H1 (cell line): ENCODE measurements at regions not wholly inside any gene's neighbourhood (a gene's known extent, or its start where the extent isn't known, plus 50 kb on each side); places are given as distances from the start of the nearest gene placed in this dataset.

Source experiments
- CEBPB ChIP-seq: IDR thresholded peaks from 2 replicates; pipeline ENCODE4 v1.6.1; 2012; ENCODE audit warnings: low read depth, low read length
- CHD2 ChIP-seq: IDR thresholded peaks from 2 replicates; pipeline ENCODE4 v1.6.1; 2012; ENCODE audit warnings: low read length, improper control_type of control experiment
- CHD7 ChIP-seq: fragments of 300-600 bp; sonication (generic); IDR thresholded peaks from 2 replicates; pipeline ENCODE4 v1.7.1; 2012; ENCODE audit warnings: low read length, moderate library complexity, mild to moderate bottlenecking, inconsistent platforms; ENCODE audit not compliant: insufficient replicate concordance
- CTBP2 ChIP-seq: IDR thresholded peaks from 2 replicates; pipeline ENCODE4 v1.7.0; 2011; ENCODE audit warnings: borderline replicate concordance, mild to moderate bottlenecking, moderate library complexity, mixed read lengths, low read length; ENCODE audit not compliant: insufficient read depth, insufficient read length
- KDM4A ChIP-seq: IDR thresholded peaks from one replicate; pipeline ENCODE4 v1.7.1; 2012; ENCODE audit warnings: low read depth, mild to moderate bottlenecking, moderate library complexity, low read length, inconsistent platforms; ENCODE audit not compliant: severe bottlenecking
- PHF8 ChIP-seq: fragments of 200-600 bp; sonication (generic); conservative IDR thresholded peaks from 2 replicates; pipeline ENCODE4 v1.7.1; 2012; ENCODE audit warnings: low read depth, mild to moderate bottlenecking, inconsistent platforms, low read length, moderate library complexity
- RAD21 ChIP-seq, 2 experiments: IDR thresholded peaks in 1 of 2; conservative IDR thresholded peaks in 1 of 2; 2 replicates each; pipeline ENCODE4 v1.6.1; 2011; ENCODE audit warnings: low read depth in 2 of 2, low read length in 2 of 2, improper control_type of control experiment in 1 of 2, inconsistent platforms in 1 of 2, mild to moderate bottlenecking in 1 of 2, moderate library complexity in 1 of 2
- SP4 ChIP-seq: IDR thresholded peaks from 2 replicates; pipeline ENCODE4 v1.6.1; 2012; ENCODE audit warnings: low read length, inconsistent platforms
- YY1 ChIP-seq: IDR thresholded peaks from 2 replicates; pipeline ENCODE4 v1.6.1; 2011; ENCODE audit warnings: low read depth, mild to moderate bottlenecking, low read length

DNA sequence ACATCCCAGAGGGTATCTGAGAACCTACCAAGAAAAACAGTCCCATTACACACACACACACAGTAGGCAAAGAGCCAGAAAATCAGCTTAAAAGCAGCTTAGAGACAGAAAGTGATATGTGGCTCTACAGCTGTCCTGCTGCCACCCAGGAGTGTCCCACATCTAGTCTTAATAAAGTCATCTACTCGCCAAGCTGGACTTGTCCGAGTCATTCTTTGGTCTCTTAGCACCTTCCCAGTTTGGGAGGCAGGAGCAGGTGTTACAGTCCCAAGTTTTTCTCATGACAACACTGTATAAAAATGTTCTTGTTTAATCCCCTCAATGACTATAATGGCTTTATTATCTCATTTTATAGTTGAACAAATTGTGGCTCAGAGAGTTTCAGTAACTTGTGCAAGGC, 252.5 kb upstream of the CASK start (continued):
- no peak for TF ChIP-seq PHF8
- no peak for TF ChIP-seq CEBPB
- TF ChIP-seq SP4 = no peak
- TF ChIP-seq CHD2 = no peak
- TF ChIP-seq YY1 = no peak
- no peak for TF ChIP-seq KDM4A
- no peak for TF ChIP-seq CHD7
- TF ChIP-seq CTBP2 = no peak
- TF ChIP-seq RAD21 (IDR thresholded peaks at IDR 0.05 in 1 of 2, conservative IDR thresholded peaks at IDR 0.05 in 1 of 2; ENCODE audit: low read depth in 2 of 2, low read length in 2 of 2) = no peak
- TF ChIP-seq, all 59 proteins: peak for 0
